GM13976 (cell line): ENCODE measurements at regions not wholly inside any gene's neighbourhood (a gene's known extent, or its start where the extent isn't known, plus 50 kb on each side); places are given as distances from the start of the nearest gene placed in this dataset.
A peak's percentile ranks its signal among the peaks of the same experiment; 100 is the strongest.

ENCODE experiments used
- DNase-seq: peaks from one replicate; pipeline ENCODE4 v3.0.0; 2012; ENCODE audit warnings: low spot score
- CTCF ChIP-seq: IDR thresholded peaks from 2 replicates; pipeline ENCODE4 v1.5.1; 2012; ENCODE audit warnings: borderline replicate concordance, mild to moderate bottlenecking; ENCODE audit not compliant: insufficient read depth; ENCODE audit errors: extremely low read depth, missing control alignments, control extremely low read depth
- in situ Hi-C: fragments of 300-500 bp; cut with MboI; formaldehyde crosslinking; loops from one replicate; pipeline ENCODE4 v1.12.0; 2022; ENCODE audit warnings: low sequenced_read_pairs, mixed read lengths, inconsistent platforms; ENCODE audit not compliant: unreplicated experiment

DNA sequence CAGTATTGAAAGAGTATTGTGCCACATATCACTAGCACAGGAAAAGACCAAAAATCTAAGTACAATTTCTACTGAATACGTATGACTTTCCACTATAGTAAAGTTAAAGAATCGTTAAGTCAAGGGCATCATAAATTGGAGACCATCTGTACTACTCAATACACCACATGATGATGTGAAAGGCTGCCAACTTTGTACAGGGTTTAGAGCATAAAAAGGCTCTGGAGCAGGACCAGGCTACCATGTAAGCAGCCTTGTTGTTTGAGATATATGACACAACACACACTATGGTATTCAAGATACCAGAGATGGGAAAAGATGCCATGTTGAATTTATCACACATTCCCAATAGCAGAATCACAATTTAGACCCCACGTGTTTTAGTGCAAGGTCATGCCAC lies 294.9 kb upstream of the TRPC5 start:
- no peak for TF ChIP-seq CTCF
- in situ Hi-C loops, result no loop called here
- no peak for DNase-seq

DNA sequence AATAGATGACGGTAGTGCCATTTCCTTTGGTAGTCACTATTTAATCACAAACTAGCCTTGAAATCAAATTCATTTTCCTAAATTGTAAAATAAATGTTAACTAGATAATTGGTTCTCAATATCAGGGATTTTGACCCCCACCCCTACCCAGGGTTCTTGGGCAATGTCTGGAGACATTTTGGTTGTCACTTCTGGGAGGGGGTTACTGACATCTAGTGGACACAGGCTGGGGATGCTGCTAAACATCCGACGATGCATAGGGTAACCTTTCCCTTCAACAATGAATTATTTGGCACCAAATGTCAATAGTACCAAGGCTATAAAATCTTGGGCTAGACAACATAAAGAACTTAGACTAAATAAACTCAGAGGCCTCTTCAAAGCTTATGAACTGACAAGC lies 285.8 kb upstream of the TRPC5 start:
- DNase-seq, result no peak
- in situ Hi-C loops, result no loop called here
- TF ChIP-seq CTCF, result peak; percentile 6

- no peak for DNase-seq
- in situ Hi-C loops, result no loop called here
- no peak for TF ChIP-seq CTCF
Measured at GRCh38 chrX:112367065-112367464, 284.5 kb upstream of the TRPC5 start.

GRCh38 chrX:112359906-112360305 lies 277.3 kb upstream of the TRPC5 start:
- TF ChIP-seq CTCF, result no peak
- in situ Hi-C loops, result no loop called here
- no peak for DNase-seq

GRCh38 chrX:112355931-112356330 lies 273.4 kb upstream of the TRPC5 start:
- no peak for TF ChIP-seq CTCF
- no peak for DNase-seq
- in situ Hi-C loops, result no loop called here

GRCh38 chrX:112341598-112341997 lies 259.0 kb upstream of the TRPC5 start:
- in situ Hi-C loops, result no loop called here
- TF ChIP-seq CTCF, result no peak
- no peak for DNase-seq

DNA sequence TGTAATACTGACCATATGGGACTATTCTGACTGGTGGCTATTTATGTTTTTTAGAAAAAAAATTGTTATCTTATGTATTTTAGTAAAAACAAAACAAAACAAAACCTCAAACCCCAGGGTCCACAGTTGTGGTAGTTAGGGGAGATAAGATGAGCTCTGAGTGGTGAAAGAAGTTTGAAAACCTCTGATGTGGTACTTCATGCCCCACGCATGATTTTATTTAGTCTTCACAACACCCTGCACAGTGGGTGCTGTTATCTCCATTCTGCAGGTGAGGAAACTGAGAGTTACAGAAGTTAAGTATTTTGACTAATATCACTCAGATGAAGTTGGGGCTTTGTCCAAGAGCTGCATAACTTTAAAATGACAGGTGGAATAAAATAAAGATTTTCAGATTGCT lies 230.6 kb upstream of the TRPC5 start:
- DNase-seq, result no peak
- in situ Hi-C loops, result no loop called here
- no peak for TF ChIP-seq CTCF
